HG03571 (cell line): ENCODE measurements at regions not wholly inside any gene's neighbourhood (a gene's known extent, or its start where the extent isn't known, plus 50 kb on each side); places are given as distances from the start of the nearest gene placed in this dataset.
"Not testable (repeated sequence)": the region's sequence is repeated elsewhere in the genome, so short reads cannot be mapped to it uniquely, and the experiment has no call there.

Source experiments
- ATAC-seq: cut with Tn5 transposase; IDR thresholded peaks from one replicate; pipeline ENCODE4 v1.9.1; 2021; ENCODE audit not compliant: unreplicated experiment

DNA sequence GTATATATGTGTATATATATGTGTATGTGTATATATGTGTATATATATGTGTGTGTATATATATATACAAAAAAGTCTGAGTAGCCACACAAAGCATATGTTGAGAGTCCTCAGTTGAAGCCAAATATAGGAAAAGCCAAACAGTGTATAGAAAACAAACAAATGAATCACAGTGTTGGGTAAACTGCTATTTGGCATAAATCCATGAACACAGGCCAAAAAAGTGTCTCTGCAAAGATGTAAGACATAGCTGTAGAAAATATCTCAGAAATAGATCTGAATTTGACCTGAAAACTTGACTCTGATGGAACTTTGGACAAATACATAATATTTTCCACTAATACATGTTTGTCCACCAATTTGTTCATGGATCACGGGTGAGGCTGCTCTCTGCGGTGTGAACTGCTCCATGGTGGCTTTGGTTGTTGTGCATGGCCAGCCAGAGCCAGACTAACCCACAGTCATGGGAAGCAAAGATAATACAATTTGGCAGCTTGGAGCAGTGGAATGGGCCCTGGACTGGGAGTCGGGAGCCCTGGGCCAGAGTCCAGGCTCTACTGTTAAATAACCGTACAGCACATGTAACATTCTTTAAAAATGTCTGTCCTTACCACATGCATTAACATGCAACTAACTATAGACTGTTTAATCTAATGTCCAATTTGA, 76.9 kb upstream of the EED start:
- no peak for ATAC-seq

GRCh38 chr11:86166287-86166686, 78.3 kb upstream of the EED start:
- ATAC-seq = not testable (repeated sequence)

DNA sequence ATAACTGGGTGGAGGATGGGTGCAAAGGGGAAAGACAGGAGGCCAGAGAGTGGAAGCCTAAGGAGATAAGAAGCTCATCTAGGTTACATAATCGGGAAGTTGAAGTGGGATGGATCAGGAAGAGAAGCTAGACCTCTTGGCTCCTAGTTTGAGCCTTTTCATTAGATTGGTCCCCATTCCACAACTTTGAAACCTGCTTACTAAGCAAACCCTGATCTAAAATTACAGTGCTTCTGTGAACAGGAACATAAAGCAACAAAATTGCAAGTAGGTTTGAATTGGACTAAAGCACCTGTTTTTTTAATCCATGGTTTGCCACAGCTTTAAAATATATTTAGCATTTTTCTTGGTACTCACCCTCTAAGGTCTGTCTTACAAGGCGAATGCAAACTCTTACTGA, 80.4 kb upstream of the EED start:
- no peak for ATAC-seq

DNA sequence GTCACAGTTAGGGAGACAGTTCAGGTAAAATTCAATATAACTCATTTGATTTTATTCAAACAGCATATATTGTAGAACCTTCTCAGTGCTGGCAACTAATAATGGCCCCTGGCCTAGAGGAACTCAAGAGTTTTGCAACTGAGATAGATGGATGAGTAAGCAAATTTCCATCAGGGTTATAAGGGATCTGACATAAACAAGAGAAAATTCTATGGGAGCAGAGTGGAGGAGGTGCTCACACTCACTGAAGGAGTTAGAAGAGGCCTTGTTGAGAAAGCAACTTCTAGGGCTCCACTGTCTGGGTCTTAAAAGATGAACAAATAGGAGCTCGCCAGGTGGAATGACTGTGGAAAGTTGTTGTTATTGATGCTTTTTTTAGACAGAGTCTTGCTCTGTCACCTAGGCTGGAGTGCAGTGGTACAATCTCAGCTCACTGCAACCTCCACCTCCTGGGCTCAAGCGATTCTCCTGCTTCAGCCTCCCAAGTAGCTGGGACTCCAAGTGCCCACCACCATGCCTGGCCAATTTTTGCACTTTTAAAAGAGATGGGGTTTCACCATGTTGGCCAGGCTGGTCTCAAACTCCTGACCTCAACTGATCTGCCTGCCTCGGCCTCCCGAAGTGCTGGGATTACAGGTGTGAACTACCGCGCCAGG, 81.2 kb upstream of the EED start:
- ATAC-seq = not testable (repeated sequence)

DNA sequence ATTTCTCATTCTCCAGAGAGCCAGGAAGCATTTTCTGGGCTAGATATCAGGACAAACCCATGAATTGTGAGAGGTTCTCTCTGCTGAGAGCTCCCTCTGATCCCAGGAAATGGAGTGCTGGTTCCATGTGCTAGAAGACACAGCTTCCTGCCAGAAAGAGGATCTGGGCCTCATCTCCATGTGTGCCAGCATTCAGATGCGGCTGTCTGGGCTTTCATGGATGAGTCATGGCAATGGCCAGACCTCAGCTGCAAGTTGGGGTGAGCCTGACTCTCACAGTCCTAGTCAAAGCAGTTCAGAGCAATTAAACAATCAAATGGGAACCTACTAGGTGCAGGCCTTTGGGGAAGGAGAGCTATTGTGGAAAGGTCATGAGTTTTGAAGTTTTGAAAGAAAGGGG, 82.3 kb upstream of the EED start:
- ATAC-seq = no peak

DNA sequence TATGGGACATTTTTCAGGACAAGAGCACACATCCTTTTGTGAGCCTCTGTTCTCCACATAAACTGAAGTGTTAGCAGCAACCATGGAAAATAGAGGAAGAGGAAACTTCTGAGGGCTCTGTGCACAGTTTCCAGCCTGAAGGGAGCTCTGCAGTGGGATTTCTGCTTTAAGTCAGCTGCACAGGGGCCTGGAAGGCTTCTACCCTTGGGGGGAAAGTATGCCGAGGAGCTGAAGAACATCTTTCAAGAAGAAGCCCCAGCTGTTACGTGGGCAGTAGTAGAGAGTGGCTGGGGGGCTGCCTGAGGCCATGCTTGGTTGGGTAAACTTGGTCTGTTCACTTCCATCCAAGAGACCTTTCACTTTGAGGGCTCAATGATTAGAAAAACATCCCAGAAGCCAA, 82.7 kb upstream of the EED start:
- ATAC-seq = no peak

DNA sequence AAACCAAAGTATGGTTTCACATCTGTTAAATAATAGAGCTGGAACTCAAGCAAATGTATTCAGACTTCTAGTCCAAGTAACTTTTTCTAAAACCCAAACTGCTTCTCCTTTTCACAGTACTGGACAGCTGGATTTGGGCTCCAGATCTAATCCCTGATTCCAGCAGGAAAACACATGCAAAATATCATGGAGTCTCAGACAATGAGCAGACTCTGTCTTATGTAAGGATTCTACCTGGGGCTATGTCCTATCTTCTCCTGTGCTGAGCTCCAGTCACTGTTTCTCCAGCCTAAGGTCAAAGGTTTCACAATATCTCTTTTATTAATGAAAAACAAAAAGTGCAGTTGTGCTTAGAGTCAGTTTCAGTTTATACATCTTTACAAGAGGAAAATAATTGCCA, 83.2 kb upstream of the EED start:
- ATAC-seq = no peak

DNA sequence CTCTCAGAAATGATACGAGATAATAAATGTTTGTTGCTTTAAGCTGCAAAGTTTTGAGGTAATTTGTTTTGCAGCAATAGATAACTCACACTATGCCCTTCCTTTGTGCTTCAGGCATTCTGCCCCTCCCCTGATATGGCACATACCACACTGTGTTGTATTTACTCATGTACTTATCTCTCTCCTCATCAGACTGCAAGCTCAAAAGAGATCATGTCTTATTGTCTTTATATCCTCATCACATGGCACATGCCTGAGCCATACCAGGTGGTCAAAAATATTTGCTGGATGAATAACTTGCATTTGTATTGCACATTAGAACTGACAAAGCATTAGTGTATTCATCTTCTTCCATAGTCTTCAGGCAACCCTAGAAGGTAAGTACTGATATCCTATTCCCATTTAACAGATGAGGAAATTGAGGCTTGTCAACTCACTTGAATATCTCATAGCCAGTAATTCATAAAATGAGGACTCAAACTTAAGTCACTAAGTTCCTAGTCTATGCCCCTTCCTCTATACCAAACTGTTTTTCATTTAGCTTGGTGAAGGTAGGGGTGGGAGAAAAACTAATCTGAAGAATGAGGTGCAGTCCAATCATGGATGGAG, 83.9 kb upstream of the EED start:
- ATAC-seq = no peak

GRCh38 chr11:86159581-86159891, 85.0 kb upstream of the EED start:
- no peak for ATAC-seq

- ATAC-seq = no peak
These were observed 85.6 kb upstream of the EED start for GRCh38 chr11:86158704-86159580.

GRCh38 chr11:86157797-86158378, 86.7 kb upstream of the EED start:
- no peak for ATAC-seq

DNA sequence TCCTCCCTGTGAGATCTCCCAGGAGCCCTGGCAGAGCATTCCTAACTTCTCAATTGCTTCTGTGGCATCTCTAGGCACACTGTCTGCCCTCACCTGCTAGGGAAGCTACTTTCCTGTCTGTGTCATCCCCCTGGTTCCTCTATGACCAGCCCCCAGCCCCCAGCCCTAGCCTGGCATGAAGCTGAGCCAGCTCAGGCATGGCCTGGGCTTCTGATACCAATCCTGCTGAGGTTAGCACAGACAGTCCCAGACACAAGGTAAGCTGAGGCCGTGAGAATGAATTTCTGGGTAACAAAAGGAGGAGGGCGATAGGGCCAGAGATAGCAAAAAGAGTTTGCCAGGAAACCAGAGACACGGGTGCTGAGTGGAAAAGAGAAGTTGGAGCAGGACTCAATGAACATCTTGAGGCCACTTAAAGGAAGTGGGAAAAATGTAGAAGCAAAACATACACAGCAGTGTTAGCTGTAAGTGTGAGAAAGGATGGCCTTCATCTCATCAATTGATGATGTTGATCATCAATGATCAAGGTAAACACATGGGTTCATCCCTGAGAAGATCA, 87.6 kb upstream of the PICALM start:
- ATAC-seq = no peak

- no peak for ATAC-seq
These were observed 86.4 kb upstream of the PICALM start for GRCh38 chr11:86155200-86155844.

- ATAC-seq = no peak
These were observed 84.6 kb upstream of the PICALM start for GRCh38 chr11:86153439-86153838.

GRCh38 chr11:86152901-86153300, 84.0 kb upstream of the PICALM start:
- no peak for ATAC-seq

- no peak for ATAC-seq
These were observed 83.3 kb upstream of the PICALM start for GRCh38 chr11:86152006-86152862.

- ATAC-seq = no peak
These were observed 82.5 kb upstream of the PICALM start for GRCh38 chr11:86151174-86152005.

- ATAC-seq = no peak
These were observed 81.9 kb upstream of the PICALM start for GRCh38 chr11:86150847-86151173.

DNA sequence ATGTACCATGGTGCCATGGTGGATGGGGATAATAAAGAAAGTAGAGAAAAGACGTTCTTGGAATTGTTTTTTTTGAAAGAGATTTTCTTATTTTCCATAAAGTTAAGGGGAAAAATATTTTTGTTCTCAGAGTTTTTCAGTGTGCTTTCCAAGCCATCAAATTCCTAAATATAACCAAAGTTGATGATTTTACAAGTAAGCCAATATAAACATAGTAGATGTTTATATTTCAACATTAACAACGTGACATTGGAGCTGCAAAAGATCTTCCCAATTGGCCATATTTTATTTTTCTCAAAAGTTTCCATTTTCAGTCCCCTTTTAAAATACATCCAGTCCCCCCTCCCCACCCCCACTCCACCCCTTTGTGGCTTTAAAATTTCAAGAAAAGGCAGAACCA, 80.9 kb upstream of the PICALM start:
- ATAC-seq = no peak
